ENCODE measurements at regions not wholly inside any gene's neighbourhood (a gene's known extent, or its start where the extent isn't known, plus 50 kb on each side); places are given as distances from the start of the nearest gene placed in this dataset.

- DNase-seq: no peak
Observed at GRCh38 chr2:16288371-16289112, 348.2 kb downstream of the MYCN start.

- DNase-seq: no peak
Observed at GRCh38 chr2:16287831-16288230, 347.5 kb downstream of the MYCN start.

- no peak for DNase-seq
Observed at GRCh38 chr2:16287281-16287680, 346.9 kb downstream of the MYCN start.

DNA sequence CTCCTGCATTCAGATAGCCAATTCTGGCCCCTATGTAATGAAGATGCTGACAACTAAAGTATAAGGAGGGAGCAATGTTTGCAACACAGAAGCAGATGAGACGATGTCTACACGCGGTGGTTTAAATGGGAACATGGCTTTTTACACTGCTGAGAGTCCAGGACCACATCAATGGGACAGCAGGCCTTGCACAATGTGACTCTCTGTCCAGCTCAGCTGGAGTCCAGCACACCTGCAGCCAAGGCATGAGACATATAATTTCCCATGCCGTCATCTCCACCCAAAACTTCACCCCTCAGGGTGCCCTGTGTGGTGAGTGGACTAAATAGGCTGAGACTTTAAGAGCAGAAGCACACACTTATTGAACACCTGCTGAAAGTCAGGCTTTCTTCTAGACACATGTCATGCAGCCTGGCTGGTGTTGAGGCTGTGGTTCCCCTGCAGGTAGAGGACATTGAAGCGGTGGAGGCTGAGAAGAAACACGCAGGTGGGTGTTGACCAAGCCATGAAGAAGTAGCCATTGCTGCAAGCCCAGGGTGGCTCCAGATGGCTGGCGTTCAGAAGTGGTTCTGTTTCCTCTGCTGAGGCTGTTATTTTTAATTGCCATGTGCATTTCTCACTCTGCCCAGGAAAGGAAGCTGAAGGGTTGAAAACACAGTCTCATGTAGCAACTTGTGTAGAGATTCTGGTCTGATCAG, 345.6 kb downstream of the MYCN start:
- no peak for DNase-seq

- no peak for DNase-seq
Observed at GRCh38 chr2:16284941-16285625, 344.7 kb downstream of the MYCN start.

GRCh38 chr2:16283071-16283850, 342.9 kb downstream of the MYCN start:
- no peak for DNase-seq

GRCh38 chr2:16282511-16282910, 342.2 kb downstream of the MYCN start:
- no peak for DNase-seq

DNA sequence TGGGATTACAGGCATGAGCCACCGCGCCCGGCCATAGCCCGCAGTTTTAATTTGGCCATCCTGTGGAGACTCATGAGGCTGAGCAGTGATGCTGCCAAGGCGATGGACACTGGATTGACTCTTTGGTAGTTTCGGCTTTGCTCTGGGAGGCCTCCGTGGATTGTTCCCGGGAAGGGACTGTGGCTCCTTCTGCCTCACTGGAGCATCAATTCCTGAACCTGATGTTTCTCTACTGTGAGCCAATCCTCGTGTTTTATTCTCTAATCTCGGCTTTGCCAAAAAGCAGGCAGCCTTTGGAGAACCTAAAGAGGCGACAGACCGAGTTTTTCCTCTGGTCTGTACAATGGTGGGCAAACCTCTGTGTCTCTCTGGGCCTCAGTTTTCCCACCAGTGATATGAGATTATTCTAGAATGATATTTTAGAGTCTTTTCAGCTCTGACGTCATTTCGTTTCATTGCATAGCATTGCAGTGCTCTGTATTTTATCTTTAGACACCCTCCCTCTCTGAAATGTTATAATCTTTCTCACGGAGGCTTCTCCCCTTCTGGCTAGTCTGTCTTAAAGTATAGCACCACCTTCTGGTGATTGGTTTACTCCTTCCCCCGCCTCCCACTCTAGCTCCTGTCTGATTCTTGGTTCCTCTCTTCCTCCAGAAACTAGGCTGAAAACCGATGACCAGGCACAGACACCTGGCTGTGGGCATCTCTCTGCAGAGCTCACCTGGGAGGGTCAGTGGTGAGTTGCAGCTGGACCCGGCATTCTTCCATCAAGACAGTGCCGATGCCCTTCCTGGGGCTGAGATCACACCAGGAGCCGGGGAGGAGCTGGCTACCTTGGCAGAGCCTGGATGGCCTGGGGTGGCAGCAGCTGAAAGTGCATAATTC, 341.3 kb downstream of the MYCN start:
- DNase-seq: no peak

DNA sequence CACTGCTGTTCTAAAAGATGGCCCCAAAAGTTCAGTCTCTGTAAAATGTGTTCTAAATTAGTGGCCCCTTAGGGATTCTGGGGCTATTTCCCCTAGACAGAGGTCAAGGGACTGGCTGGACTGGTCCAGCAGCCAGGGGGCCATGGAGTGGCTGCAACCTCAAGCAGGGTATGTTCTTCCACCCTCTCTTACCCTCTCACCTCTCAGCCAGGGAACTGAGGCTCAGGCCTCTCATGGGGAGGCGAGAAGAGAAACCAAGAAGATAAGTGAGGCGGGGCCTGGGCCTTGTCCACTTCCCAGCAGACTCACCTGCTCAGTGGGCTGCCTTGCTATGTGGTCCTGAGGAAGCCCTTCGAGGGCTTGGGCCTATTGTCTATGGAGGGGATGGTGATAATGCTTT, 339.7 kb downstream of the MYCN start:
- no peak for DNase-seq

DNA sequence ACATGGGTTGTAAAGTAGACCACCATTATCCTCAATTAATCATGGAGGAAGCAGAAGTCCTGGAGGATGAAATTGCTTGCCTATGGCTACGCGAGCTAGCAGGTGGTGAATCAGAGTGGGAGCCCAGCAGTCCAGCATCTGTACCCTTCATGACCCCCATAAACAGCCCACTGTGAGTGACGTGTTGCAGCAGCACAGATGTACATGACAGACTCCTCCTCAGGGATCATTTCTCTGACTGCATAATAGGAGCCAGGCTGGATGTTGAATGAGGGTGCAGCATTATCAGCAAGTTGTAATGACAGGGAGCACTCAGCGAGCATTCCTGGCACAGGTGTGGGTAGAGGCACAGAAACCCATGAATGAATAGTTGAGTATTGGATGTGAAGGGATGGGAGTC, 339.3 kb downstream of the MYCN start:
- no peak for DNase-seq

GRCh38 chr2:16279201-16279570, 338.8 kb downstream of the MYCN start:
- no peak for DNase-seq

- DNase-seq: no peak
Observed at GRCh38 chr2:16278421-16279200, 338.3 kb downstream of the MYCN start.

DNA sequence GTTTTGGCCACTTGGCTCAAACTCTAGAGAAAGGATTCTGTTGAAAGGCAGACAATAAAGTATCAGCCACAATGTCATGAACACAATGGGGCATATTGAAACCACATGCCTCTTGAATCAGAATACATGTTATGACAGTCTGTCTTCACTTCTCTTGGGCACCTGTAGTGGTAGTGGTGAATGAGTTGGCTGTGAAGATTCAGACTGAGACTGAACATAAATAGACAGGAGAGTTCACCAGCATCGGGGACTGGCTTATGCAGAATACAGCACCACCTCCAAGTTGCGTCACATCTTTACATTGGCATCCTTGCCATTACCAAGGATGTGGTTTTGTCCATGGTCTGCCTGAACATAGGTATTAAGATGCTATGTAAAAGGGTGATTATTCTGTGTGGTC, 336.8 kb downstream of the MYCN start:
- no peak for DNase-seq

GRCh38 chr2:16275661-16276060, 335.3 kb downstream of the MYCN start:
- DNase-seq: no peak

- no peak for DNase-seq
Observed at GRCh38 chr2:16275131-16275530, 334.8 kb downstream of the MYCN start.

DNA sequence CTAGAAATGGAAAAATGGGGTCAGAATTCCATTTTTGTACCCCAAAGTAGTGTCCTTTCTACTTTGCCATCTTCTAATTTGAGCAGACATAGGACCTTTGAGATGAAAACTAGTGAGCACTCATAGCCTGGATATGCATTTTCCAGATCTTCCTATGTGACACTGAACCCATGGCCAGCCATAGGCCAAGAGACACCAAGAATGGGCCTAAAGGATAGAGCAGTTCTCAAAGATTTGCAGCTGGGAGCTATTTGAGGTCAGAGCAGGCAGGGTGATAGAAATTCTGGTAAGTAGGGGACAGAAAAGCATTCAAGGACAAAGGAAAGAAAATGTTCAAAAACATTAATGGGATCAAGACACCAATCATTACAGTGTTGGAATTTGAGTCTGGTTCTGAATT, 332.8 kb downstream of the MYCN start:
- DNase-seq: no peak

DNA sequence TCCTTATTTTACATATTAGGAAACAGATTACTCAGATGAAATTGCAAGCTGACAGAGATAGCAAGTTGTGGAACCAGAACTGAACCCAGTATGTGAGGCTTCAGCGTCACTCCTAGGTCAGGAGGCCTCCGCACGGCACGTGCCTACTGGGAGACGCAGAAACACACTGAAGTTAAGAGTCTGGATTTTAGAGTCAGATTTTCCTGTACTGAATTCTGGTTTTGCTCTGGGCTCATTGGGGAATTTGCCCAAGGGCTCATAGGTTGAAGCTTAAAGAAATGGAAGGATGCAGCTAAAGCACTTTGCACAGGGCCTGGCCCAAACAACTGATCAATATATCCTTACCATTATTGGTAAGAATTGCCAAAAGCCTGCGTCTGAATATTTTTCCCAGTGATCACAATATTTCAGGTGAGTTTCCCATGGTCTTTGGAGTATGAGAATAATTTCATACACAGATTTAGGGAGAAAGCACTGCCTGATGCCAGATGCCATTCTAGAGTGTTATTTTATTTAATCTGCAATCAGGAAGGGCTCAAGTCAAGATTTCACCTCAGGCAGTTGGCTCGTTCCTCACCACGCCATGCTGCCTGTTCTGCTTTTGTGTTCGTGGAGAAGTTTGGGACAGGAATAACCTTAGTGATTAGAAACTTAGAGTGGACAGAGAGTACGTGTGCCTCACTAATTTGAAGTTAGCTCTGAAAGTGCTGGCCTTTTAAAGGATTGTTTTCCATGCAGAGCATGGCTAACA, 331.9 kb downstream of the MYCN start:
- DNase-seq: no peak

DNA sequence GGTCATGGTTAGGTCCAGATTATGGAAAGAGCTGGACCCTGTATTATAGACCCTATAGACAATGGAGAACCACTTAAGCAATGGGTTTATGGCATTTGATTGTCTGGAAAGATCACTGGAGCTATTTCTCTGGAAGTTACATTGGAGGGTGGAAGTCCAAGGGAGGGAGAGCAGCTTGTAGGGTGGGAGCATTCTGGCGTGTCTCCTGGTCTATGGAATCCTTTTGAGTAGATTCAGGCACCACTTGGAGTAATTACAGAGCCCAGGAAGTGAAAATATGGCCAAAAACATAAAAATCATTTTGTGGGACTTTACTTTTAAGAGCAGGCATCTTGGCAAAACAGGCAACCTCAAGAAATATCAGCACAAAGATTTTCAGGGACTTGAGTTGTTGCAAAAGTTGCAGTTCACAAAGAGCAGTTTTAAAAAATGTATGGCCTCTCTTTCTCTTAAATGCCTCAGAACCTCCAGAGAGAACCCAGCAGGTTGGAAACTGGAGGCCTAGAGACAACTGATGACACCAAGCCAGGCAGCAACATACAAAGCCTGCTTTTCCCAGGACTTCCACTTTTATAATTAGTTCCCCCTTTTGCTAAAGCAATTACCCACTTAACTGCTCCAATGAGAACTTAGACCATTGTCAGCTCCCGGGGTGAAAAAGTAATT, 331.0 kb downstream of the MYCN start:
- no peak for DNase-seq

DNA sequence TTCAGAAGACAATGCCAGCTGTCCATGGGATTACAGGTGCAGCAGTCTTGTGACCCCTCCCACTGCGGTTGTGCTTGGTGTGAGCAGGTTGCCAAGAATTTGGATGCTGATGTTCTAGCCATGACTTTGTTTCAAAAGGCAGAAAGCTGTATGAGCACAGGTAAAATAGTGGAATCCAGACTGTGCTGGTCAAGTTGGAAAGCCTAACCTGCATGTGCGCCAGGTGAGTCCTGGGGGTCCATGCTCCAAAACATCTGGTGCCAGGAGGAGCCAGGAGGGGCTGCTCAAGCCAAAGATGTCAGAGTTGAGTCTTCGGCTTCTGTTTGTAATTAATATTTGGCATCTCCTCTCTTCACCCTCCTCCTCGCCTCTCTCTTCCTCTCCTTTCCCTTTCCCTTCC, 330.1 kb downstream of the MYCN start:
- DNase-seq: no peak
